HEK293 (cell line): ENCODE measurements at regions not wholly inside any gene's neighbourhood (a gene's known extent, or its start where the extent isn't known, plus 50 kb on each side); places are given as distances from the start of the nearest gene placed in this dataset.

ENCODE experiments used
- CTCF ChIA-PET: fragments of 350-600 bp; formaldehyde crosslinking; extraction: SDS; loops from one replicate; lab custom pipeline; 2021; ENCODE audit warnings: antibody characterized with exemption; lab: Yijun Ruan, JAX
- POLR2A ChIA-PET: fragments of 300-600 bp; formaldehyde crosslinking; extraction: SDS; loops from one replicate; lab custom pipeline; 2020; ENCODE audit warnings: antibody characterized with exemption, inconsistent platforms; lab: Yijun Ruan, JAX
- H3K27ac ChIP-seq: fragments of 200-500 bp; sonication (Bioruptor generic); 2 replicates; pipeline ENCODE4 v1.5.1; 2014; ENCODE audit warnings: low read depth, low read length, control low read depth, inconsistent platforms; ENCODE audit errors: extremely low read depth
- H3K36me3 ChIP-seq, 2 experiments: fragments of 200-500 bp in 1 of 2; sonication (Bioruptor generic) in 1 of 2; 1 replicate in 1 of 2; 2 replicates in 1 of 2; pipeline ENCODE4 v1.5.1; 2014 to 2017; ENCODE audit warnings: inconsistent platforms in 2 of 2, low read length in 2 of 2; ENCODE audit not compliant: control insufficient read depth in 2 of 2, insufficient read depth in 1 of 2
- H3K4me1 ChIP-seq: fragments of 200-500 bp; sonication (Bioruptor generic); 2 replicates; pipeline ENCODE4 v1.5.1; 2014; ENCODE audit warnings: mild to moderate bottlenecking, low read length, inconsistent platforms; ENCODE audit not compliant: control insufficient read depth, insufficient read depth
- H3K4me3 ChIP-seq: 2 replicates; pipeline ENCODE4 v1.5.1; 2011; ENCODE audit warnings: low read depth, mild to moderate bottlenecking, control low read depth, low read length, moderate library complexity
- H3K9me3 ChIP-seq: fragments of 200-500 bp; sonication (Bioruptor generic); 2 replicates; pipeline ENCODE4 v1.5.1; 2014; ENCODE audit warnings: low read depth, low read length, inconsistent platforms; ENCODE audit not compliant: control insufficient read depth, insufficient read depth
- MEIS1 ChIP-seq: sonication (generic); formaldehyde crosslinking; IDR thresholded peaks from 2 replicates; pipeline ENCODE4 v1.8.1; 2022; ENCODE audit warnings: missing genetic modification reagents, mild to moderate bottlenecking, borderline replicate concordance
- PBX3 ChIP-seq: sonication (generic); formaldehyde crosslinking; IDR thresholded peaks from 2 replicates; pipeline ENCODE4 v1.8.1; 2022; ENCODE audit warnings: mild to moderate bottlenecking, moderate library complexity, missing genetic modification reagents
- SCRT2 ChIP-seq: fragments of 450-650 bp; formaldehyde crosslinking; IDR thresholded peaks from 2 replicates; pipeline ENCODE4 v1.5.1; 2016; ENCODE audit warnings: missing biosample characterization, missing genetic modification characterization
- SP3 ChIP-seq: fragments of 450-650 bp; formaldehyde crosslinking; IDR thresholded peaks from 2 replicates; pipeline ENCODE4 v1.5.1; 2016; ENCODE audit warnings: missing biosample characterization, missing genetic modification characterization
- SP7 ChIP-seq: fragments of 450-650 bp; formaldehyde crosslinking; IDR thresholded peaks from 2 replicates; pipeline ENCODE4 v1.5.1; 2016; ENCODE audit warnings: missing biosample characterization, missing genetic modification characterization
- YY1 ChIP-seq: fragments of 450-650 bp; formaldehyde crosslinking; IDR thresholded peaks from 2 replicates; pipeline ENCODE4 v1.5.1; 2018; ENCODE audit warnings: missing biosample characterization, missing genetic modification characterization
- ZBTB1 ChIP-seq: fragments of 450-650 bp; formaldehyde crosslinking; IDR thresholded peaks from 2 replicates; pipeline ENCODE4 v1.5.1; 2016; ENCODE audit warnings: missing biosample characterization, missing genetic modification characterization
- ZIC2 ChIP-seq: fragments of 450-650 bp; formaldehyde crosslinking; IDR thresholded peaks from 2 replicates; pipeline ENCODE4 v1.5.1; 2016; ENCODE audit warnings: missing biosample characterization, missing genetic modification characterization
- ZNF114 ChIP-seq: fragments of 450-650 bp; formaldehyde crosslinking; IDR thresholded peaks from 2 replicates; pipeline ENCODE4 v1.5.0; 2017; ENCODE audit warnings: missing biosample characterization, missing genetic modification characterization
- ZNF121 ChIP-seq: fragments of 450-650 bp; formaldehyde crosslinking; IDR thresholded peaks from 2 replicates; pipeline ENCODE4 v1.5.1; 2016; ENCODE audit warnings: missing biosample characterization, missing genetic modification characterization
- ZNF155 ChIP-seq: fragments of 450-650 bp; formaldehyde crosslinking; IDR thresholded peaks from 2 replicates; pipeline ENCODE4 v1.5.1; 2016; ENCODE audit warnings: missing biosample characterization, missing genetic modification characterization
- ZNF184 ChIP-seq: fragments of 450-650 bp; IDR thresholded peaks from 2 replicates; pipeline ENCODE4 v1.5.1; 2018; ENCODE audit warnings: missing biosample characterization, mild to moderate bottlenecking, missing genetic modification characterization
- ZNF223 ChIP-seq: fragments of 450-650 bp; formaldehyde crosslinking; IDR thresholded peaks from 2 replicates; pipeline ENCODE4 v1.5.1; 2016; ENCODE audit warnings: missing biosample characterization, missing genetic modification characterization
- ZNF341 ChIP-seq: fragments of 450-650 bp; formaldehyde crosslinking; IDR thresholded peaks from 2 replicates; pipeline ENCODE4; 2016; ENCODE audit warnings: low read depth, missing biosample characterization, missing genetic modification characterization
- ZNF350 ChIP-seq: fragments of 450-650 bp; formaldehyde crosslinking; IDR thresholded peaks from 2 replicates; pipeline ENCODE4 v1.5.0; 2017; ENCODE audit warnings: missing biosample characterization, mild to moderate bottlenecking, missing genetic modification characterization
- ZNF354C ChIP-seq: fragments of 450-650 bp; formaldehyde crosslinking; IDR thresholded peaks from 2 replicates; pipeline ENCODE4 v1.5.1; 2016; ENCODE audit warnings: missing biosample characterization, missing genetic modification characterization, low read depth, borderline replicate concordance
- ZNF37A ChIP-seq: fragments of 450-650 bp; IDR thresholded peaks from 2 replicates; pipeline ENCODE4 v1.5.1; 2018; ENCODE audit warnings: missing biosample characterization, missing genetic modification characterization
- ZNF473 ChIP-seq: fragments of 450-650 bp; formaldehyde crosslinking; IDR thresholded peaks from 2 replicates; pipeline ENCODE4 v1.5.1; 2017; ENCODE audit warnings: missing biosample characterization, missing genetic modification characterization
- ZNF48 ChIP-seq: fragments of 450-650 bp; formaldehyde crosslinking; IDR thresholded peaks from 2 replicates; pipeline ENCODE4 v1.5.1; 2016; ENCODE audit warnings: missing biosample characterization, missing genetic modification characterization
- ZNF529 ChIP-seq: fragments of 450-650 bp; formaldehyde crosslinking; IDR thresholded peaks from 2 replicates; pipeline ENCODE4 v1.5.1; 2017; ENCODE audit warnings: missing genetic modification characterization, missing biosample characterization; ENCODE audit not compliant: insufficient replicate concordance
- ZNF555 ChIP-seq: fragments of 450-650 bp; formaldehyde crosslinking; conservative IDR thresholded peaks from 2 replicates; pipeline ENCODE4 v1.5.1; 2017; ENCODE audit warnings: missing biosample characterization, mild to moderate bottlenecking, missing genetic modification characterization, inconsistent platforms
- ZNF571 ChIP-seq: fragments of 450-650 bp; formaldehyde crosslinking; IDR thresholded peaks from 2 replicates; pipeline ENCODE4 v1.5.0; 2017; ENCODE audit warnings: missing biosample characterization, missing genetic modification characterization
- ZNF624 ChIP-seq: fragments of 450-650 bp; formaldehyde crosslinking; IDR thresholded peaks from 2 replicates; pipeline ENCODE4 v1.5.1; 2017; ENCODE audit warnings: missing biosample characterization, missing genetic modification characterization
- ZNF677 ChIP-seq: fragments of 450-650 bp; IDR thresholded peaks from 2 replicates; pipeline ENCODE4 v1.5.0; 2018; ENCODE audit warnings: missing biosample characterization, mild to moderate bottlenecking, missing genetic modification characterization, moderate library complexity
- ZNF791 ChIP-seq: fragments of 450-650 bp; formaldehyde crosslinking; IDR thresholded peaks from 2 replicates; pipeline ENCODE4 v1.5.1; 2016; ENCODE audit warnings: missing biosample characterization, missing genetic modification characterization
- ZNF792 ChIP-seq: fragments of 450-650 bp; formaldehyde crosslinking; IDR thresholded peaks from 2 replicates; pipeline ENCODE4 v1.5.1; 2016; ENCODE audit warnings: missing biosample characterization, missing genetic modification characterization
- TF ChIP-seq, protein P1 (sequence below): fragments of 450-650 bp; formaldehyde crosslinking; IDR thresholded peaks from 2 replicates; pipeline ENCODE4 v1.5.1; 2016; ENCODE audit warnings: missing biosample characterization, missing genetic modification characterization, borderline replicate concordance
- TF ChIP-seq, protein P2 (sequence below): fragments of 450-650 bp; formaldehyde crosslinking; IDR thresholded peaks from 2 replicates; pipeline ENCODE4 v1.5.1; 2017; ENCODE audit warnings: missing biosample characterization, missing genetic modification characterization
- TF ChIP-seq, protein P3 (sequence below): fragments of 450-650 bp; formaldehyde crosslinking; IDR thresholded peaks from 2 replicates; pipeline ENCODE4 v1.5.1; 2016; ENCODE audit warnings: missing biosample characterization, missing genetic modification characterization

- ChIA-PET POLR2A (no interaction called here), CTCF (no interaction called here)
- TF ChIP-seq ZNF791 (tag by site-specific recombination) = no peak
- TF ChIP-seq SCRT2 (tag by site-specific recombination) = no peak
- no peak for TF ChIP-seq ZNF473
- TF ChIP-seq PBX3 (CRISPR knock-in tag) = no peak
- no peak for TF ChIP-seq ZNF114
- no peak for TF ChIP-seq ZNF155 (tag by site-specific recombination)
- TF ChIP-seq, protein P1, sequence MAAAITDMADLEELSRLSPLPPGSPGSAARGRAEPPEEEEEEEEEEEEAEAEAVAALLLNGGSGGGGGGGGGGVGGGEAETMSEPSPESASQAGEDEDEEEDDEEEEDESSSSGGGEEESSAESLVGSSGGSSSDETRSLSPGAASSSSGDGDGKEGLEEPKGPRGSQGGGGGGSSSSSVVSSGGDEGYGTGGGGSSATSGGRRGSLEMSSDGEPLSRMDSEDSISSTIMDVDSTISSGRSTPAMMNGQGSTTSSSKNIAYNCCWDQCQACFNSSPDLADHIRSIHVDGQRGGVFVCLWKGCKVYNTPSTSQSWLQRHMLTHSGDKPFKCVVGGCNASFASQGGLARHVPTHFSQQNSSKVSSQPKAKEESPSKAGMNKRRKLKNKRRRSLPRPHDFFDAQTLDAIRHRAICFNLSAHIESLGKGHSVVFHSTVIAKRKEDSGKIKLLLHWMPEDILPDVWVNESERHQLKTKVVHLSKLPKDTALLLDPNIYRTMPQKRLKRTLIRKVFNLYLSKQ (tag by site-specific recombination) = no peak
- TF ChIP-seq ZNF48 (tag by site-specific recombination) = no peak
- TF ChIP-seq ZNF184 (tag by site-specific recombination) = no peak
- no peak for TF ChIP-seq ZNF792 (tag by site-specific recombination)
- no peak for TF ChIP-seq ZBTB1
- no peak for TF ChIP-seq ZIC2 (tag by site-specific recombination)
- TF ChIP-seq ZNF341 (tag by site-specific recombination) = no peak
- TF ChIP-seq SP7 (tag by site-specific recombination) = no peak
- no peak for TF ChIP-seq MEIS1 (CRISPR knock-in tag)
- no peak for TF ChIP-seq ZNF121
- no peak for TF ChIP-seq ZNF571 (tag by site-specific recombination)
- TF ChIP-seq ZNF529 (tag by site-specific recombination) = no peak
- TF ChIP-seq, protein P2, sequence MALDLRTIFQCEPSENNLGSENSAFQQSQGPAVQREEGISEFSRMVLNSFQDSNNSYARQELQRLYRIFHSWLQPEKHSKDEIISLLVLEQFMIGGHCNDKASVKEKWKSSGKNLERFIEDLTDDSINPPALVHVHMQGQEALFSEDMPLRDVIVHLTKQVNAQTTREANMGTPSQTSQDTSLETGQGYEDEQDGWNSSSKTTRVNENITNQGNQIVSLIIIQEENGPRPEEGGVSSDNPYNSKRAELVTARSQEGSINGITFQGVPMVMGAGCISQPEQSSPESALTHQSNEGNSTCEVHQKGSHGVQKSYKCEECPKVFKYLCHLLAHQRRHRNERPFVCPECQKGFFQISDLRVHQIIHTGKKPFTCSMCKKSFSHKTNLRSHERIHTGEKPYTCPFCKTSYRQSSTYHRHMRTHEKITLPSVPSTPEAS (tag by site-specific recombination) = no peak
- Histone ChIP-seq H3K4me3 (no peak overlapping the region), H3K27ac (no peak overlapping the region), H3K9me3 (no peaks in the 10 kb centered on the region), H3K36me3 (no peaks in the 10 kb centered on the region), H3K4me1 (no peaks in the 10 kb centered on the region; the same call in 1 of the 2 replicates)
These were observed 128.6 kb downstream of the ANAPC4 start for GRCh38 chr4:25505637-25505991.

DNA sequence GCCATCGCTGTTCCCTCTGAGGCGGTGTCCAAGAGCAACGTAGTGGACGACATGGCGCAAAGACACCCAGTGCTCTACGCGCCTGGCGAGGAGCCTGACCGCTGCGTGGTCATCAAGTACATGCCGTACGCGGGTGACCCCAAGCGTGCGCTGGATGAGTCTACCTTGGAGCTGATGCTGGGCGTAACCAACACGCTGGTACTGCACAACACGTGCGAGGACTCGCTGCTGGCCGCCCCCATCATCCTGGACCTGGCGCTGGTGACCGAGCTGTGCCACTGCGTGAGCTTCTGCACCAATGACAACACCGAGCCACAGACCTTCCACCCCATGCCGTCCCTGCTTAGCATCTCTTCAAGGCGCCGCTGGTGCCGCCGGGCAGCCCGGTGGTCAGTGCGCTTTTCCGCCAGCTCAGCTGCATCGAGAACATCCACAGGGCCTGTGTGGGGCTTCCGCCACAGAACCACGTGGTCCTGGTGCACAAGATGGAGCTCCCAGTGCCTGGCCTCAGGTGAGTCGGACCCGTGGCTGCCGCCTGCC is 129.0 kb downstream of the ANAPC4 start:
- Histone ChIP-seq H3K36me3 (no peaks in the 10 kb centered on the region), H3K9me3 (no peaks in the 10 kb centered on the region), H3K4me3 (no peak overlapping the region), H3K4me1 (no peaks in the 10 kb centered on the region), H3K27ac (no peak overlapping the region)
- TF ChIP-seq SP3 (no peak), YY1 (tag by site-specific recombination) (no peak), ZNF37A (tag by site-specific recombination) (no peak), ZNF624 (no peak), ZNF350 (tag by site-specific recombination) (no peak), ZNF555 (tag by site-specific recombination) (no peak), ZNF223 (tag by site-specific recombination) (no peak), ZNF677 (no peak), ZNF354C (tag by site-specific recombination) (no peak)
- TF ChIP-seq, protein P3, sequence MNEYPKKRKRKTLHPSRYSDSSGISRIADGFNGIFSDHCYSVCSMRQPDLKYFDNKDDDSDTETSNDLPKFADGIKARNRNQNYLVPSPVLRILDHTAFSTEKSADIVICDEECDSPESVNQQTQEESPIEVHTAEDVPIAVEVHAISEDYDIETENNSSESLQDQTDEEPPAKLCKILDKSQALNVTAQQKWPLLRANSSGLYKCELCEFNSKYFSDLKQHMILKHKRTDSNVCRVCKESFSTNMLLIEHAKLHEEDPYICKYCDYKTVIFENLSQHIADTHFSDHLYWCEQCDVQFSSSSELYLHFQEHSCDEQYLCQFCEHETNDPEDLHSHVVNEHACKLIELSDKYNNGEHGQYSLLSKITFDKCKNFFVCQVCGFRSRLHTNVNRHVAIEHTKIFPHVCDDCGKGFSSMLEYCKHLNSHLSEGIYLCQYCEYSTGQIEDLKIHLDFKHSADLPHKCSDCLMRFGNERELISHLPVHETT (tag by site-specific recombination) = no peak
- CTCF ChIA-PET = interaction anchor here (0.8 kb wide), 2 partner anchors 65 to 66 kb away, joined by 3 to 4 read pairs; no protein-coding TSS in a partner anchor
- POLR2A ChIA-PET = no interaction called here
